ENCODE measurements at regions not wholly inside any gene's neighbourhood (a gene's known extent, or its start where the extent isn't known, plus 50 kb on each side); places are given as distances from the start of the nearest gene placed in this dataset.

- Histone ChIP-seq H4K20me1 (ENCODE audit: insufficient read depth, poor library complexity, severe bottlenecking) (no peaks in the 10 kb centered on the region), H3K27me3 (peaks cover 4% of the 10 kb centered on the region), H3K79me2 (no peaks in the 10 kb centered on the region), H3K27ac (no peak overlapping the region), H3K9me2 (replicated peaks; ENCODE audit: insufficient read depth) (no peaks in the 10 kb centered on the region), H3K36me3 (replicated peaks; ENCODE audit: insufficient read depth, low read depth) (no peaks in the 10 kb centered on the region), H2AFZ (no peak overlapping the region), H3K4me1 (ENCODE audit: insufficient read depth) (no peaks in the 10 kb centered on the region), H3K9me3 (ENCODE audit: low read depth) (no peaks in the 10 kb centered on the region), H3K4me3 (no peak overlapping the region), H3K4me2 (no peak overlapping the region)
- no peak for DNase-seq (ENCODE audit: low spot score)
- TF ChIP-seq CTCF (IDR thresholded peaks at IDR 0.05; ENCODE audit: poor library complexity): no peak
- no peak for TF ChIP-seq EZH2phosphoT487 (IDR thresholded peaks at IDR 0.05; ENCODE audit: low read depth, severe bottlenecking, unreplicated experiment)
- TF ChIP-seq EZH2 (IDR thresholded peaks at IDR 0.05; ENCODE audit: borderline replicate concordance): no peak
- WGBS (ENCODE audit: low lambda C conversion rate, missing lambda C conversion rate): 89% methylated on average over 5 of the region's 5 CpGs
These were observed 175.3 kb upstream of the KCNG1 start for GRCh38 chr20:51198238-51198637.

GRCh38 chr20:51196991-51197651, 174.2 kb upstream of the KCNG1 start:
- Histone ChIP-seq H3K4me1 (ENCODE audit: insufficient read depth) (no peaks in the 10 kb centered on the region), H3K9me3 (ENCODE audit: low read depth) (no peaks in the 10 kb centered on the region), H3K36me3 (replicated peaks; ENCODE audit: insufficient read depth, low read depth) (no peaks in the 10 kb centered on the region), H3K79me2 (no peaks in the 10 kb centered on the region), H3K4me3 (no peak overlapping the region), H3K27me3 (peaks cover 4% of the 10 kb centered on the region), H3K4me2 (no peak overlapping the region), H3K9me2 (replicated peaks; ENCODE audit: insufficient read depth) (no peaks in the 10 kb centered on the region), H4K20me1 (ENCODE audit: insufficient read depth, poor library complexity, severe bottlenecking) (no peaks in the 10 kb centered on the region), H3K27ac (no peak overlapping the region), H2AFZ (no peak overlapping the region)
- TF ChIP-seq CTCF (IDR thresholded peaks at IDR 0.05; ENCODE audit: poor library complexity) (no peak), EZH2 (IDR thresholded peaks at IDR 0.05; ENCODE audit: borderline replicate concordance) (no peak), EZH2phosphoT487 (IDR thresholded peaks at IDR 0.05; ENCODE audit: low read depth, severe bottlenecking, unreplicated experiment) (no peak)
- DNase-seq (ENCODE audit: low spot score): no peak
- 85% methylated on average over 11 of the region's 11 CpGs for WGBS (ENCODE audit: low lambda C conversion rate, missing lambda C conversion rate)

GRCh38 chr20:51195990-51196389, 173.1 kb upstream of the KCNG1 start:
- no peak overlapping the region for H3K4me3 ChIP-seq
- WGBS (ENCODE audit: low lambda C conversion rate, missing lambda C conversion rate): 91% methylated on average over 5 of the region's 5 CpGs
- no peaks in the 10 kb centered on the region for H4K20me1 ChIP-seq (ENCODE audit: insufficient read depth, poor library complexity, severe bottlenecking)
- no peak overlapping the region for H3K27ac ChIP-seq
- no peaks in the 10 kb centered on the region for H3K9me3 ChIP-seq (ENCODE audit: low read depth)
- no peaks in the 10 kb centered on the region for H3K4me1 ChIP-seq (ENCODE audit: insufficient read depth)
- DNase-seq (ENCODE audit: low spot score): no peak
- TF ChIP-seq CTCF (IDR thresholded peaks at IDR 0.05; ENCODE audit: poor library complexity) (no peak), EZH2phosphoT487 (IDR thresholded peaks at IDR 0.05; ENCODE audit: low read depth, severe bottlenecking, unreplicated experiment) (no peak)
- H2AFZ ChIP-seq: no peak overlapping the region
- no peaks in the 10 kb centered on the region for H3K36me3 ChIP-seq (replicated peaks; ENCODE audit: insufficient read depth, low read depth)
- no peaks in the 10 kb centered on the region for H3K79me2 ChIP-seq
- no peaks in the 10 kb centered on the region for H3K9me2 ChIP-seq (replicated peaks; ENCODE audit: insufficient read depth)
- peaks cover 4% of the 10 kb centered on the region for H3K27me3 ChIP-seq
- no peak overlapping the region for H3K4me2 ChIP-seq

Measured in hepatocyte (in vitro differentiated cells).